Right lobe of liver (tissue), 6 donors: ENCODE measurements at regions not wholly inside any gene's neighbourhood (a gene's known extent, or its start where the extent isn't known, plus 50 kb on each side); places are given as distances from the start of the nearest gene placed in this dataset.
A peak's percentile ranks its signal among the peaks of the same experiment; 100 is the strongest.
"Not testable (repeated sequence)": the region's sequence is repeated elsewhere in the genome, so short reads cannot be mapped to it uniquely, and the experiment has no call there.

Experiments
- ATAC-seq, 4 donors: fragments of 200-7000 bp; cut with Tn5 transposase; one replicate each; pipeline ENCODE4 v1.9.1; 2020; ENCODE audit warnings: mild to moderate bottlenecking in 4 of 4, moderate library complexity in 4 of 4
- DNase-seq, 3 donors: peaks; one replicate each; pipeline ENCODE4 v3.0.0-alpha.2; 2020
- H3K27ac ChIP-seq, 3 donors: fragments of 200-600 bp; one replicate each; pipeline ENCODE4 v1.8.0; 2022
- H3K27me3 ChIP-seq, 2 donors: fragments of 200-600 bp; one replicate each; pipeline ENCODE4 v1.8.0; 2022
- H3K36me3 ChIP-seq, 4 donors: fragments of 200-600 bp; sonication (generic) in 1 of 4; one replicate each; pipeline versions ENCODE4 v1.5.1 to v1.8.0; 2017 to 2022; ENCODE audit warnings: control low read depth in 1 of 4
- H3K4me1 ChIP-seq, 4 donors: fragments of 200-600 bp; sonication (generic) in 1 of 4; one replicate each; pipeline versions ENCODE4 v1.5.1 to v1.8.0; 2017 to 2022; ENCODE audit warnings: control low read depth in 1 of 4
- H3K4me3 ChIP-seq, 3 donors: fragments of 200-600 bp; one replicate each; pipeline ENCODE4 v1.8.0; 2022
- H3K9me3 ChIP-seq, 4 donors: fragments of 200-600 bp; sonication (generic) in 1 of 4; one replicate each; pipeline versions ENCODE4 v1.5.1 to v1.8.0; 2017 to 2022; ENCODE audit warnings: control low read depth in 1 of 4
- CTCF ChIP-seq, 4 donors: fragments of 200-600 bp in 3 of 4; fragments of 450-650 bp in 1 of 4; IDR thresholded peaks; one replicate each; pipeline versions ENCODE4 v1.5.1 to v1.8.0; 2016 to 2022; ENCODE audit warnings: antibody characterized with exemption in 4 of 4, mild to moderate bottlenecking in 2 of 4
- POLR2A ChIP-seq: fragments of 450-650 bp; IDR thresholded peaks from one replicate; pipeline ENCODE4 v1.6.1; 2017; ENCODE audit warnings: antibody characterized with exemption, mild to moderate bottlenecking
- WGBS: methylation state at CpG from one replicate; pipeline ENCODE4 v1.1.6; 2018; ENCODE audit warnings: low coverage, low lambda C conversion rate; ENCODE audit not compliant: insufficient coverage; ENCODE audit errors: missing lambda C conversion rate; 5-methylcytosine and 5-hydroxymethylcytosine counted together
- intact Hi-C, 2 donors: fragments of 100-400 bp; cut with DNase I; formaldehyde crosslinking; loops; one replicate each; pipeline versions ENCODE4 v1.11.2 to v1.14.1; 2022
- donor health status: DM: no; HTN: yes; CAD: no.
- donor health status: DM: no; HTN: no; CAD: no.
- donor health status: DM: no; HTN: no; CAD: no.
- donor health status: DM: no; HTN: yes; CAD: no.
- donor health status: DM: no; HTN: yes; CAD: no.

- Histone ChIP-seq H3K9me3 (no peaks in the 10 kb centered on the region), H3K27me3 (no peaks in the 10 kb centered on the region), H3K4me1 (no peaks in the 10 kb centered on the region), H3K4me3 (no peak overlapping the region), H3K27ac (no peak overlapping the region), H3K36me3 (no peaks in the 10 kb centered on the region)
- ATAC-seq (peak; percentile 65 to 76 (median 68)), DNase-seq (no peak)
- 0% methylated on average over 1 of the region's 1 CpG for WGBS
- TF ChIP-seq CTCF (IDR thresholded peaks at IDR 0.05) (no peak), POLR2A (no peak)
- intact Hi-C loops = loop anchor here in 1 of 2 donors (10.0 kb wide), 1 partner anchor 347 kb away; no protein-coding TSS in a partner anchor
These were observed 122.8 kb upstream of the L3MBTL4 start for GRCh38 chr18:6537475-6537874.

- intact Hi-C loops = loop anchor here in 1 of 2 donors (10.0 kb wide), 1 partner anchor 344 kb away; no protein-coding TSS in a partner anchor
These were observed 126.5 kb upstream of the L3MBTL4 start for GRCh38 chr18:6541131-6541679.

GRCh38 chr18:6542296-6542695 is 127.6 kb upstream of the L3MBTL4 start:
- TF ChIP-seq POLR2A = no peak
- no peak for TF ChIP-seq CTCF (IDR thresholded peaks at IDR 0.05)
- no peak overlapping the region for H3K27ac ChIP-seq
- intact Hi-C loops = loop anchor here in 1 of 2 donors (10.0 kb wide), 1 partner anchor 343 kb away; no protein-coding TSS in a partner anchor
- no peak overlapping the region for H3K4me3 ChIP-seq
- WGBS = 51% methylated on average over 5 of the region's 5 CpGs
- H3K9me3 ChIP-seq = no peaks in the 10 kb centered on the region
- no peaks in the 10 kb centered on the region for H3K27me3 ChIP-seq
- H3K36me3 ChIP-seq = no peaks in the 10 kb centered on the region
- no peak for ATAC-seq
- H3K4me1 ChIP-seq = no peaks in the 10 kb centered on the region
- no peak for DNase-seq

More at GRCh38 chr18:6541131-6541679, 126.5 kb upstream of the L3MBTL4 start:
- H3K36me3 ChIP-seq, H3K4me1 ChIP-seq, H3K27ac ChIP-seq, H3K9me3 ChIP-seq, H3K27me3 ChIP-seq, DNase-seq, H3K4me3 ChIP-seq: not testable (repeated sequence)
- TF ChIP-seq CTCF (IDR thresholded peaks at IDR 0.05) = peak in 3 of 4 donors; percentile 8 to 14 (median 13)
- 38% methylated on average over 6 of the region's 6 CpGs for WGBS
- ATAC-seq = peak in 1 of 4 donors; percentile 40

- no peak for TF ChIP-seq POLR2A
- TF ChIP-seq CTCF (IDR thresholded peaks at IDR 0.05) = peak; percentile 32 to 60 (median 55)
- Histone ChIP-seq H3K4me1 (no peaks in the 10 kb centered on the region), H3K27me3 (no peaks in the 10 kb centered on the region), H3K36me3 (no peaks in the 10 kb centered on the region), H3K27ac (no peak overlapping the region), H3K9me3 (no peaks in the 10 kb centered on the region), H3K4me3 (no peak overlapping the region)
- intact Hi-C loops = loop anchor here in 1 of 2 donors (10.0 kb wide), 1 partner anchor 341 kb away; no protein-coding TSS in a partner anchor
- WGBS = 21% methylated on average over 8 of the region's 8 CpGs
- ATAC-seq = peak in 3 of 4 donors; percentile 33 to 47 (median 45)
- no peak for DNase-seq
These were observed 128.7 kb upstream of the L3MBTL4 start for GRCh38 chr18:6543330-6543908.
